Activated T-cell treated with anti-CD3 and anti-CD28 coated beads, Interleukin-2, amount 50 U/mL, for 48 hours (primary cell): ENCODE measurements at regions not wholly inside any gene's neighbourhood (a gene's known extent, or its start where the extent isn't known, plus 50 kb on each side); places are given as distances from the start of the nearest gene placed in this dataset.
A peak's percentile ranks its signal among the peaks of the same experiment; 100 is the strongest.
"Not testable (repeated sequence)": the region's sequence is repeated elsewhere in the genome, so short reads cannot be mapped to it uniquely, and the experiment has no call there.

Experiments
- DNase-seq, 2 experiments: peaks; one replicate each; pipeline ENCODE4 v3.0.0-alpha.2; 2020

- no peak for DNase-seq
Observed at GRCh38 chr12:92059960-92060359, 85.7 kb downstream of the BTG1 start.

GRCh38 chr12:92058664-92059063, 87.0 kb downstream of the BTG1 start:
- no peak for DNase-seq

DNA sequence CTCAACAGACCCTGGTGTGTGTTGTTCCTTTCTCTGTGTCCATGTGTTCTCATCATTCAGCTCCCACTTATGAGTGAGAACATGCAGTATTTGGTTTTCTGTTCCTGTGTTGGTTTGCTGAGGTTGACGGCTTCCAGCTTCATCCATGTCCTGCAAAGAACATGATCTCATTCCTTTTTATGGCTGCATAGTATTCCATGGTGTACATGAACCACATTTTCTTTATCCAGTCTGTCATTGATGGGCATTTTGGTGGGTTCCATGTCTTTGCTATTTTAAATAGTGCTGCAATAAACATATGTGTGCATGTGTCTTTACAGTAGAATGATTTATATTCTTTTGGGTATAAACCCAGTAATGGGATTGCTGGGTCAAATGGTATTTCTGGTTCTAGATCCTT, 88.9 kb downstream of the BTG1 start:
- DNase-seq = not testable (repeated sequence)

GRCh38 chr12:92056290-92056689, 89.4 kb downstream of the BTG1 start:
- no peak for DNase-seq

DNA sequence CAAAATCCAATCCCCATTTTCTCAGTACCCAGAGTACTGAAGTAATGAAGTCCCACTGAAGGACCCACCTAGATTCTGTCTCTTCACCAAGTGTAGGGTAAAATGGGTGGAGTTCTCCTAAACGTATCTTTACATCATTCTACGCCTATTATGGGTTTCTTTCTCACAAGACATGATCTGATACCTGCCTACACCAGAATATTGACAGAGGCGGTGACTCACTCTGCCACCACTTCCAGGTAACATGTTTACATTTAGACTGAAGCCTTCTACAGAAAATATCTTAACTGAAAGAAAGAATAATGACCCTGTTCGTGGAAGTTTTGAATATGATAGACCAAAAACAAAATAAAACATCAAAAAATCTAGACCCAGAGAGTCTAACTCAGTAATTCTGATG, 89.8 kb downstream of the BTG1 start:
- peak in 1 of 2 experiments; percentile 56 for DNase-seq

DNA sequence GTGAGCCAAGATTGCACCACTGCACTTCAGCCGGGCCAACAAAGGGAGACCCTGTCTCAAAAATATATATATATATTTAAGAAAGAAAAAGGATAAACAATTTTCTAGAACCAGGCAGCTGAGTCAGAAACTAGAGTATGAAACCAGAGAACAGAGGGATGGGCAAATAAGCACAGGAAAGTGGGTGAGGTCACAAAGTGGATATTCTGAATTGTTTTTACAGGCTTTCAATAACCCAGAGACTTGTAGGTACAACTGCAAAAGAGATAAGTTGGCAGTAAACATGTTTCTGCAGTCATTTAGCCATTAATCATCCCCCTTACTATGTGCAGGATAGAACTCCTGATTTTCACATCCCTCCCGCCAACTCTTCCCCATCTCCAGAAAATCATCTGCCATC, 94.2 kb downstream of the BTG1 start:
- no peak for DNase-seq

DNA sequence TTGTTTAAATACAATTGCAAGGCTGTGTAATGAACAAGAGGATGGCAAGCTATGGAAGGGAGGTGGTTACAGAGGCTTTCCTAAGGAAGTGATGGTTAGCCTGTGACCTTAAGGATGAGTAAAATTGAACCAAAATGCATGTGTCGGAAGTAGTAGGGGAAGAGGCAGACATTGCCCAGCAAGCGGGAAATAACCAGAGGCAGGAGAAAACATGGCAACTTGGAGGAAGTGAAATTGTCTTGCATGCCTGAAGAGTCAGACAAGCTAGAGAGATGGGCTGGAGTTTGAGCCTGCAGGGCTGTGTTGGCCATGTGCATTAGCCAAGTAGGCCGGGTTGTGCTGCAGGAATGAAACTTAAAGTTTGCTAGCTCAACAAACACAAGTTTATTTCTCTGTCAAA, 96.2 kb downstream of the BTG1 start:
- DNase-seq = no peak

DNA sequence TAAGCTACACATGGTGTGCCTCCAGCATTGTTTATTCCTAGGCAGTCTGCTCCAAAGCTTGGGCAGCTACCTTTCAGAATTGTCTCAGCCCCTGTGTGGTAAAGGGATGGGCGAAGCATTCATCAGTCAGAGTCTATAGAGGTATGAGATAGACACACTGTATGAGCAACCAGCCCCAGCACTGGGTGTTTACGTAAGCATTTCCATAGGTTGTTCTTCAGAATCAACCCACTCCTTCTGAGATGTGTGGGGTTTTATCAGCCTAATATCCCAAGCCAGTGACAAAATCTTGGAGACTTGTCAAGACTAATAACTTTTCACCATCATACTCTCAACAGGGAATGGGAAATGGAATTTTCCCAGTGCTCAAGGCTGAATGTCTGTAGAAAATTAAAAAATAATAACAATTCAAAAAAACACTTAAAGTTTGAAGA, 98.2 kb downstream of the BTG1 start:
- no peak for DNase-seq

GRCh38 chr12:92046557-92047392, 98.9 kb downstream of the BTG1 start:
- no peak for DNase-seq

GRCh38 chr12:92045852-92046251, 99.8 kb downstream of the BTG1 start:
- DNase-seq = no peak

DNA sequence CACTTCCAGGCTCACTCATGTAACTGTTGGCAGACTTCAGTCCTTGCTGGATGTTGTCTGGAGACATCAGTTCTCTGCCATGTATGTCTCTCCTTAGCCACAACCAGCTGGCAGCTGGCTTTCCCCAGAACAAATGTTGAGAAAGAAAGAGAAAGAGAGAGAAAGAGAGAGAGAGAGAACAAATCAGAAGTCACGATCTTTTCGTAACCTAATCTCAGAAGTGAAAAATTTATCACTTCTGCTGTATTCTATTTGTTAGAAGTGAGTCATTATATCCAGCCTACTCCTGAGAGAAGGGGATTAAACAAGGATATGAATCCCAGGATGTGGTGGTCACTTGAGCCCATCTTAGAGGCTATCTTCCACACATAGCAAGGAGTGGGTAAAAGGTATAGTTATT, 101.2 kb downstream of the BTG1 start:
- DNase-seq = no peak

- no peak for DNase-seq
Observed at GRCh38 chr12:92042791-92043531, 102.7 kb downstream of the BTG1 start.

DNA sequence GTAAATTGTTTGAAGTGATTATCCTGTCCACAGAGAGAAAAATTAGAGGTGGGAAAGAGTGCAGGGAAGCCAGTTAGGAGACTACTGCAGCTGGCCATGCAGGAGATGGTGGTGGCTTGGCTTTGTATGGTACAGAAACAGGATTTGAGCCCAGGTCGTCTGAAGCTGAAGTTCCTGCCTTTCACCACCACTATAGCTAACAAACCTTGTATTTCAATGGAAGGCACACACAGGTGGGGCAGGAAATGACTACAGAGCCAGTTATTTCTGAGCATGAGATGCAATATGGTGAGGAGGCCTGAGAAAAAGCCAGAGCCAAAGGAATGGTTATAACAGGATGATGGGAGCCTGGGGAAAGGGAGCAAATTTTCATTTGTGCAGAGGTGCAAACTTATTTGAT, 103.9 kb downstream of the BTG1 start:
- no peak for DNase-seq

GRCh38 chr12:92039046-92039445, 106.6 kb downstream of the BTG1 start:
- no peak for DNase-seq

- no peak for DNase-seq
Observed at GRCh38 chr12:92038476-92038875, 107.2 kb downstream of the BTG1 start.

DNA sequence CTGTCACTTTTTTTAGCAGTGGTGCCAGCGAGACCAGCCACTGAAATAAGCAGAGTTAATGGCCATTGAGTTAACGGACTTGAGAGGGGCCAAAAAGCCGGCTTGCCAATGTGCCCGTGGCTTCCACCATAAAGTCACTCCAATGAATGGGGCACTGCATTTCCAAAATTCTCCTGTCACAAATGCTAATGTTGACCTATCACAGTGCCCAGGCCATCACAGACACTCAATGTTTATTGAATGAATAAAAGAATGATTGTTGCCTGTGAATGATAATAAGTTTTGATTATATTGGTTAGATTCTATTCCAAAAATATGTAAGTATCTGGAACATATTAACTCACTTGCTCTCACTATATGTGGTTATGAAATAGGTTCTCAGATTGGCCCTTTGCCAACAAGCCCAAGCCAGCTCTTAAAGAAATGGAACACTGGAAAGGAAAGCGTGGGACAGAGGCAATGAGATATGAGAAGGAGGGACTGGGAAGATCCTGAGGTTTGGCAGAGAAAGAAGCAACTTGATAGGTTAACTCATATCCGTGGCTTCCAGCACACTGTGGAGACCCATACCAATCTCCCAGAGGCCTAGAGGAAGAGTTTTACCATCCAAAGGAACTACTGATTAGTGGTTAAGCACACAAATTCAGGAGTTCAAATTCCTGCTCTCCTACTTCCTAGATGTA, 108.7 kb downstream of the BTG1 start:
- no peak for DNase-seq

DNA sequence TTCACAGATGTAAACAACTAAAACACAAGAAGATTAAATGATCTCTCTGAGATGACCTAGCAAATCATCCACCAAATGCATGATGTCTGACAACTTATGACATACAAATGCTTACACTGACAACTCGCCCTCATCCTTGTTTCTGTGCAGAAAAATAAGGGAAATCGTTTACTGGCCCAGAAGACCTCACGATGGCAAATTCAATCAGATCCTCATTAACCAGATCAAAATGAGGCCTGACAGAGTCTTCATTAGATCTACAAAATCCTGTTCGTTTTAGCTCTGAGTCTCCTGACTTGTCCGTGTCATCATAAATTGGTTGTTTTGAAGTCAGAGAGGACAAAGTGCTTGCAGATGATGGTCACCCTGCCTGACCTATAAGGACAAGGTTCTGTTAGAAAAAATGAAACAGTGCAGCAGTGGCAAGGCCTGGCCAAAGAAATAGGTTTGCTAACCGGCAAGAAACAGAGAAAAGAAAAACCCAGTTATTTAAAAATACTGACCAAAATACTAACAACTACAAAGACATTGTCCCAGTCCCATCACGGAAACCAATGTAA, 109.5 kb downstream of the BTG1 start:
- DNase-seq = no peak

GRCh38 chr12:92035477-92035876, 110.2 kb downstream of the BTG1 start:
- no peak for DNase-seq

GRCh38 chr12:92034858-92035401, 110.7 kb downstream of the BTG1 start:
- DNase-seq = peak; percentile 52 to 58

GRCh38 chr12:92034083-92034482, 111.6 kb downstream of the BTG1 start:
- DNase-seq = no peak

DNA sequence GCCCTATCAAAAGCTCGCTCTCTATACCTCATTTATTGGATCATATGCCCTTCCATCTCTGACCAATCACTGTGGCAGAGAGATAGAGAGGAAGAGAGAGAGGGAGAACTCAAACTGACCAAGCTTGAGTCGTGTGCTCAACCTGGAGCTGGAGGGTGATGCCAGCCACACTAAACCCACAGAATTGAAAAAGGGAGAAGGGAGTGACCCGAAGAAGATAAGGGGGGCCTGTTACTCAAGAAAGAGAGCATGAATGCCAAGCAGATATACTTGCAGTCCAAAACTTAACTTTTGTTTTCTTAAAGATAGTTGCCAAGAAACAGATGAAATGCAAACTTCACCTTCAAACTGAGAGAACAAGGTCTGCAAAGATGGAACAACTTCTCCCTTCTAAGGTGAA, 112.7 kb downstream of the BTG1 start:
- no peak for DNase-seq

DNA sequence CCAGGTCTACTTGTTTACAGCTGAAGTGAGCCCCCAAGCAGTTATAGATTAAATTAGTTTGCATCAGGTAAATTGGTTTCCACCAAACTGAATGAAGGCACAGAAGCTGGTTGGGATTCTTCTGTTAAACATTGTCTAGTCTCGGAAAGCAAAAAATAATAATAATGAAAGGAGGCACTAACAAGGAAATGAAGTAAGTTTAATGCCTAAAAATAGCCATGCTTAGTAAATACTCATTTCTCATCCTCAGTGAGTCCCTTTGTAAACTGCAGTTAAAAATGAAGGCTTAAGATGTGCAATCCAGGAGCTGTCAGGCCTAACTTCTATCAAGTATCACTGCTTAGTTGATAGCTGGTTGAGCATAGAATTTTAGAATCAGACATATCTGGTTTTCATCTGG, 113.5 kb downstream of the BTG1 start:
- no peak for DNase-seq

DNA sequence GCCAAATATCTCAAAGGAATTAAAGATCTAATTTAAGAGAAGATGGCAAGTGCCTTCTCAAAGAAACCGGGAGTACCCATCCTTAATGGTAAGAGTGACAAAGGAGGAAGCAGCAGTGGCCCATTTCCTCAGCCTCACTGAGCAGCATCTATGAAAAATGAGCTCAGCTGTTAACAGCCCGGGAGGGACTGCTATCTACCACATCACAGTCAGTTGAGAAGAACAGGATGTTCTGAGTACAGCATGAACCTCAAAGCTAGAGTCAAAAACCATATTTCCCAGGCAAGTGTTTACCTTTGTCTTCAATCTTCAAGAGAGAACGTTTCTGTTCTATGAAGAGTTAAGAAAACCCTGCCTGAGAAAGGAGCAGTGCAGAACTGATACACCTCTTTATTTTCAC, 115.0 kb downstream of the BTG1 start:
- DNase-seq = no peak
